ENCODE measurements at regions not wholly inside any gene's neighbourhood (a gene's known extent, or its start where the extent isn't known, plus 50 kb on each side); places are given as distances from the start of the nearest gene placed in this dataset.

- peak; percentile 20 for DNase-seq
- H3K27ac ChIP-seq, result no peak overlapping the region
- H3K36me3 ChIP-seq, result no peaks in the 10 kb centered on the region
- H3K9me3 ChIP-seq (ENCODE audit: severe bottlenecking), result no peaks in the 10 kb centered on the region
- no peak overlapping the region for H3K4me3 ChIP-seq (ENCODE audit: low read depth, low read length)
- no peaks in the 10 kb centered on the region for H3K27me3 ChIP-seq (ENCODE audit: insufficient read depth, low read depth, severe bottlenecking)
- no peak for TF ChIP-seq CTCF (IDR thresholded peaks at IDR 0.05; ENCODE audit: low read depth, low read length)
These were observed 330.7 kb downstream of the KIF2B start for GRCh38 chr17:54153423-54153822.

GRCh38 chr17:54157542-54157941 lies 334.8 kb downstream of the KIF2B start:
- no peak for DNase-seq
- no peak overlapping the region for H3K27ac ChIP-seq
- no peaks in the 10 kb centered on the region for H3K27me3 ChIP-seq (ENCODE audit: insufficient read depth, low read depth, severe bottlenecking)
- H3K9me3 ChIP-seq (ENCODE audit: severe bottlenecking), result no peaks in the 10 kb centered on the region
- no peak overlapping the region for H3K4me3 ChIP-seq (ENCODE audit: low read depth, low read length)
- TF ChIP-seq CTCF (IDR thresholded peaks at IDR 0.05; ENCODE audit: low read depth, low read length), result no peak
- no peaks in the 10 kb centered on the region for H3K36me3 ChIP-seq

- Histone ChIP-seq H3K9me3 (ENCODE audit: severe bottlenecking) (no peaks in the 10 kb centered on the region), H3K4me3 (ENCODE audit: low read depth, low read length) (no peak overlapping the region), H3K27me3 (ENCODE audit: insufficient read depth, low read depth, severe bottlenecking) (no peaks in the 10 kb centered on the region), H3K36me3 (no peaks in the 10 kb centered on the region), H3K27ac (no peak overlapping the region)
- DNase-seq, result peak; percentile 54
- peak; percentile 53; the same call in 1 of the 2 replicates for TF ChIP-seq CTCF (IDR thresholded peaks at IDR 0.05; ENCODE audit: low read depth, low read length)
These were observed 349.6 kb downstream of the KIF2B start for GRCh38 chr17:54172096-54172984.

- TF ChIP-seq CTCF (IDR thresholded peaks at IDR 0.05; ENCODE audit: low read depth, low read length), result no peak
- H3K4me3 ChIP-seq (ENCODE audit: low read depth, low read length), result no peak overlapping the region
These were observed 350.2 kb downstream of the KIF2B start for GRCh38 chr17:54172985-54173316.

GRCh38 chr17:54177606-54178308 lies 355.0 kb downstream of the KIF2B start:
- Histone ChIP-seq H3K36me3 (no peaks in the 10 kb centered on the region), H3K4me3 (ENCODE audit: low read depth, low read length) (no peak overlapping the region), H3K9me3 (ENCODE audit: severe bottlenecking) (no peaks in the 10 kb centered on the region), H3K27me3 (ENCODE audit: insufficient read depth, low read depth, severe bottlenecking) (no peaks in the 10 kb centered on the region), H3K27ac (no peak overlapping the region)
- DNase-seq, result no peak
- TF ChIP-seq CTCF (IDR thresholded peaks at IDR 0.05; ENCODE audit: low read depth, low read length), result no peak

More at GRCh38 chr17:54172985-54173316, 350.2 kb downstream of the KIF2B start:
- Histone ChIP-seq H3K27ac (no peak overlapping the region), H3K27me3 (ENCODE audit: insufficient read depth, low read depth, severe bottlenecking) (no peaks in the 10 kb centered on the region), H3K9me3 (ENCODE audit: severe bottlenecking) (no peaks in the 10 kb centered on the region), H3K36me3 (no peaks in the 10 kb centered on the region)
- no peak for DNase-seq
